ENCODE measurements at regions not wholly inside any gene's neighbourhood (a gene's known extent, or its start where the extent isn't known, plus 50 kb on each side); places are given as distances from the start of the nearest gene placed in this dataset.

GRCh38 chr11:116336540-116336939 is 436.2 kb downstream of the BUD13 start:
- Histone ChIP-seq H3K27me3 (ENCODE audit: control insufficient read depth, insufficient read depth, low read length) (no peaks in the 10 kb centered on the region; the same call in 1 of the 2 replicates), H3K36me3 (ENCODE audit: control insufficient read depth, insufficient read depth, low read length) (no peaks in the 10 kb centered on the region), H3K4me1 (ENCODE audit: control insufficient read depth, insufficient read depth, low read length) (no peaks in the 10 kb centered on the region), H3K9me3 (ENCODE audit: control insufficient read depth, insufficient read depth, low read depth, low read length) (no peaks in the 10 kb centered on the region), H3K4me3 (ENCODE audit: low read depth in 2 of 2, low read length in 2 of 2) (no peak overlapping the region), H3K27ac (ENCODE audit: low read length) (no peak overlapping the region)
- ChIA-PET CTCF (no interaction called here), POLR2A (no interaction called here)
- DNase-seq (ENCODE audit: low read depth, low spot score) (no peak), ATAC-seq (no peak)
- intact Hi-C loops (cut with micrococcal nuclease; ENCODE audit: unreplicated experiment) (no loop called here), in situ Hi-C loops (cut with HindIII; ENCODE audit: low pct_unique_long_range_greater_than_20kb, low sequenced_read_pairs) (no loop called here)
- BruUV-seq (replicated peaks) = no TSS peak
- TF ChIP-seq, protein P1, sequence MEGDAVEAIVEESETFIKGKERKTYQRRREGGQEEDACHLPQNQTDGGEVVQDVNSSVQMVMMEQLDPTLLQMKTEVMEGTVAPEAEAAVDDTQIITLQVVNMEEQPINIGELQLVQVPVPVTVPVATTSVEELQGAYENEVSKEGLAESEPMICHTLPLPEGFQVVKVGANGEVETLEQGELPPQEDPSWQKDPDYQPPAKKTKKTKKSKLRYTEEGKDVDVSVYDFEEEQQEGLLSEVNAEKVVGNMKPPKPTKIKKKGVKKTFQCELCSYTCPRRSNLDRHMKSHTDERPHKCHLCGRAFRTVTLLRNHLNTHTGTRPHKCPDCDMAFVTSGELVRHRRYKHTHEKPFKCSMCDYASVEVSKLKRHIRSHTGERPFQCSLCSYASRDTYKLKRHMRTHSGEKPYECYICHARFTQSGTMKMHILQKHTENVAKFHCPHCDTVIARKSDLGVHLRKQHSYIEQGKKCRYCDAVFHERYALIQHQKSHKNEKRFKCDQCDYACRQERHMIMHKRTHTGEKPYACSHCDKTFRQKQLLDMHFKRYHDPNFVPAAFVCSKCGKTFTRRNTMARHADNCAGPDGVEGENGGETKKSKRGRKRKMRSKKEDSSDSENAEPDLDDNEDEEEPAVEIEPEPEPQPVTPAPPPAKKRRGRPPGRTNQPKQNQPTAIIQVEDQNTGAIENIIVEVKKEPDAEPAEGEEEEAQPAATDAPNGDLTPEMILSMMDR (IDR thresholded peaks at IDR 0.05) = no peak

GRCh38 chr11:116335891-116336290 is 436.9 kb downstream of the BUD13 start:
- Histone ChIP-seq H3K4me1 (ENCODE audit: control insufficient read depth, insufficient read depth, low read length) (no peaks in the 10 kb centered on the region), H3K4me3 (ENCODE audit: low read depth in 2 of 2, low read length in 2 of 2) (no peak overlapping the region), H3K27me3 (ENCODE audit: control insufficient read depth, insufficient read depth, low read length) (no peaks in the 10 kb centered on the region; the same call in 1 of the 2 replicates), H3K36me3 (ENCODE audit: control insufficient read depth, insufficient read depth, low read length) (no peaks in the 10 kb centered on the region), H3K27ac (ENCODE audit: low read length) (no peak overlapping the region), H3K9me3 (ENCODE audit: control insufficient read depth, insufficient read depth, low read depth, low read length) (no peaks in the 10 kb centered on the region)
- DNase-seq (ENCODE audit: low read depth, low spot score) = no peak
- BruUV-seq (replicated peaks) = no TSS peak
- ChIA-PET CTCF (no interaction called here), POLR2A (no interaction called here)
- in situ Hi-C loops (cut with HindIII; ENCODE audit: low pct_unique_long_range_greater_than_20kb, low sequenced_read_pairs) (no loop called here), intact Hi-C loops (cut with micrococcal nuclease; ENCODE audit: unreplicated experiment) (no loop called here)
- ATAC-seq = no peak
- TF ChIP-seq, protein P1 (IDR thresholded peaks at IDR 0.05) = no peak
- TF ChIP-seq SIN3A (IDR thresholded peaks at IDR 0.05; ENCODE audit: borderline replicate concordance, insufficient read depth, low read depth, low read length) (no peak), REST (IDR thresholded peaks at IDR 0.05; ENCODE audit: insufficient read depth in 1 of 2, low read depth in 2 of 2, low read length in 1 of 2) (no peak), POLR2AphosphoS5 (IDR thresholded peaks at IDR 0.05; ENCODE audit: low read depth, low read length) (no peak), TCF7L2 (IDR thresholded peaks at IDR 0.05; ENCODE audit: low read depth, low read length) (no peak)

DNA sequence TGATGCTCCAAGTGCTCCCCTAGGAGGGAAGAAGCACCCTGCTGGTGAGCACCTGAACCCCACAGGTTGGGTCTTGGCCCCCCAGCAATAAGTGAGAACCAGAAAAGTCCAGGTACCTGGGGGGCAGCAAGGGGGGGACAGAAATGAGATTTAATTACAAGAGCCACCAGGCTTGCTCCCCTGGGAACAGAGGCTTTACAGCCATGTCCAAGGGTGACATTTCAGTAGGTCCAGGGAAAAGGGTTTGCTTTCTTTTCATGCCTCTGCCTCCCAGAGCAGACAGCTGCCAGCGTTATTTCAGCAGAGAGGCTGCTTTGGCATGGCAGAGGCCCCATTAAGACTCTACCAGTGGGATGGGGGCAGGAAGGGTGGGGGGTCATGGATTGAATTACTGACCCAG is 437.7 kb downstream of the BUD13 start:
- ChIA-PET CTCF (no interaction called here), POLR2A (no interaction called here)
- intact Hi-C loops (cut with micrococcal nuclease; ENCODE audit: unreplicated experiment) (no loop called here), in situ Hi-C loops (cut with HindIII; ENCODE audit: low pct_unique_long_range_greater_than_20kb, low sequenced_read_pairs) (no loop called here)
- TF ChIP-seq POLR2AphosphoS5 (IDR thresholded peaks at IDR 0.05; ENCODE audit: low read depth, low read length) (no peak), REST (IDR thresholded peaks at IDR 0.05; ENCODE audit: insufficient read depth in 1 of 2, low read depth in 2 of 2, low read length in 1 of 2) (no peak), SIN3A (IDR thresholded peaks at IDR 0.05; ENCODE audit: borderline replicate concordance, insufficient read depth, low read depth, low read length) (no peak), TCF7L2 (IDR thresholded peaks at IDR 0.05; ENCODE audit: low read depth, low read length) (no peak)
- TF ChIP-seq, protein P1 (IDR thresholded peaks at IDR 0.05) = no peak
- DNase-seq (ENCODE audit: low read depth, low spot score) (no peak), ATAC-seq (no peak)
- H3K9me3 ChIP-seq (ENCODE audit: control insufficient read depth, insufficient read depth, low read depth, low read length) = no peaks in the 10 kb centered on the region
- no peaks in the 10 kb centered on the region for H3K4me1 ChIP-seq (ENCODE audit: control insufficient read depth, insufficient read depth, low read length)
- no peaks in the 10 kb centered on the region; the same call in 1 of the 2 replicates for H3K27me3 ChIP-seq (ENCODE audit: control insufficient read depth, insufficient read depth, low read length)
- BruUV-seq (replicated peaks) = no TSS peak
- H3K36me3 ChIP-seq (ENCODE audit: control insufficient read depth, insufficient read depth, low read length) = no peaks in the 10 kb centered on the region
- H3K27ac ChIP-seq (ENCODE audit: low read length) = no peak overlapping the region
- no peak overlapping the region for H3K4me3 ChIP-seq (ENCODE audit: low read depth in 2 of 2, low read length in 2 of 2)
